ENCODE measurements at regions not wholly inside any gene's neighbourhood (a gene's known extent, or its start where the extent isn't known, plus 50 kb on each side); places are given as distances from the start of the nearest gene placed in this dataset.

DNA sequence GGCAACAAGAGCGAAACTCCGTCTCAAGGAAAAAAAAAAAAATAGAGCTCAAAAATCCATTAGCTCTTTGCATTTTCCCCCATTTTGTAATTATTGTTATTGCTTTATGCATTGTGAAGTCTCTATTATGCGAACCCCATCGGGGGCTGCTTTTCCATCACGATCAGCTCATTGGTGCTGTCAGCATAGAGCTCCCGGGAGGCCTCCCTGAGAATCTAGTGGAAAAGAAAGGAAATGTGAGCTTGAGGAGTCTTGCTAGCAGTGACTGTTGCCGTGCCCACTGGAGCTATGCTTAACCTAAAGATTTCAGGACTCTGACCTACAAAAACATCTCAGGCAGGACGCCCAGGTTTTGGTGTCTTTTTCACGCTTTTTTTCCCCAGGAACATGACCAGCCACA lies 102.6 kb upstream of the NDUFV2 start:
- Histone ChIP-seq H3K4me3 (ENCODE audit: low read length) (no peak overlapping the region), H3K9me2 (replicated peaks; ENCODE audit: control insufficient read depth, low read length) (no peaks in the 10 kb centered on the region), H3K9me3 (ENCODE audit: control insufficient read depth, insufficient read depth, low read length) (peaks cover 6% of the 10 kb centered on the region; the same call in 1 of the 2 replicates), H3K79me2 (ENCODE audit: control insufficient read depth, low read length) (no peaks in the 10 kb centered on the region), H4K20me1 (ENCODE audit: control insufficient read depth, insufficient read depth, low read depth, low read length) (no peaks in the 10 kb centered on the region), H3K27ac (ENCODE audit: low read depth, low read length) (no peak overlapping the region), H3K4me1 (ENCODE audit: control insufficient read depth, low read length) (peaks cover 3% of the 10 kb centered on the region), H3K36me3 (ENCODE audit: control insufficient read depth, low read length) (no peaks in the 10 kb centered on the region), H3K27me3 (ENCODE audit: control insufficient read depth, low read length) (no peaks in the 10 kb centered on the region), H3F3A (ENCODE audit: control insufficient read depth, insufficient read depth) (no peaks in the 10 kb centered on the region), H3K4me2 (ENCODE audit: low read length) (no peak overlapping the region)
- TF ChIP-seq EZH2phosphoT487 (IDR thresholded peaks at IDR 0.05; ENCODE audit: borderline replicate concordance, low read length): no peak
- TF ChIP-seq, protein P1, sequence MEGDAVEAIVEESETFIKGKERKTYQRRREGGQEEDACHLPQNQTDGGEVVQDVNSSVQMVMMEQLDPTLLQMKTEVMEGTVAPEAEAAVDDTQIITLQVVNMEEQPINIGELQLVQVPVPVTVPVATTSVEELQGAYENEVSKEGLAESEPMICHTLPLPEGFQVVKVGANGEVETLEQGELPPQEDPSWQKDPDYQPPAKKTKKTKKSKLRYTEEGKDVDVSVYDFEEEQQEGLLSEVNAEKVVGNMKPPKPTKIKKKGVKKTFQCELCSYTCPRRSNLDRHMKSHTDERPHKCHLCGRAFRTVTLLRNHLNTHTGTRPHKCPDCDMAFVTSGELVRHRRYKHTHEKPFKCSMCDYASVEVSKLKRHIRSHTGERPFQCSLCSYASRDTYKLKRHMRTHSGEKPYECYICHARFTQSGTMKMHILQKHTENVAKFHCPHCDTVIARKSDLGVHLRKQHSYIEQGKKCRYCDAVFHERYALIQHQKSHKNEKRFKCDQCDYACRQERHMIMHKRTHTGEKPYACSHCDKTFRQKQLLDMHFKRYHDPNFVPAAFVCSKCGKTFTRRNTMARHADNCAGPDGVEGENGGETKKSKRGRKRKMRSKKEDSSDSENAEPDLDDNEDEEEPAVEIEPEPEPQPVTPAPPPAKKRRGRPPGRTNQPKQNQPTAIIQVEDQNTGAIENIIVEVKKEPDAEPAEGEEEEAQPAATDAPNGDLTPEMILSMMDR (IDR thresholded peaks at IDR 0.05; ENCODE audit: low read depth, low read length, poor library complexity, severe bottlenecking): no peak

DNA sequence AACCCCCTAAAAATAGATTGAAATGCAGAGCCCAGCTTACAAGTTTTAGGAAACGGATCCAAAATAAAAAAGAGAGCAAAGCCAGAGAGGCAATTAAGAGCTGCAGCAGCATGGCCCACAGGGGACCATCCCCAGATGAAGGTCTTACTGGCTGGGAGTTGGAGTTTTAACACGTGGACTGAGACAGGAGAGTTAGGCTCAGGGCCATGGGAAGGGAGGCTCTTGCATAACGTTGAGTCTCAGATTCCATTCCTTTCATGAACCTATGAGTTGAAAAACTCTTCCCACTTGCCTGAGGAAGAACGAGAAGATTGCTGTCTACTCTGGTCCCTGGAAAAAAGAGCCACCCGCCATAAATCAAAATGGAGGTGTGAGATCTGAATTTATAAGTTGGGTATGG lies 101.8 kb upstream of the NDUFV2 start:
- H3K4me3 ChIP-seq (ENCODE audit: low read length): no peak overlapping the region
- no peak overlapping the region for H3K4me2 ChIP-seq (ENCODE audit: low read length)
- H3K9me2 ChIP-seq (replicated peaks; ENCODE audit: control insufficient read depth, low read length): no peaks in the 10 kb centered on the region
- no peak for TF ChIP-seq EZH2phosphoT487 (IDR thresholded peaks at IDR 0.05; ENCODE audit: borderline replicate concordance, low read length)
- TF ChIP-seq, protein P1 (IDR thresholded peaks at IDR 0.05; ENCODE audit: low read depth, low read length, poor library complexity, severe bottlenecking): no peak
- peaks cover 9% of the 10 kb centered on the region; the same call in 1 of the 2 replicates for H3K9me3 ChIP-seq (ENCODE audit: control insufficient read depth, insufficient read depth, low read length)
- peaks cover 11% of the 10 kb centered on the region for H3K4me1 ChIP-seq (ENCODE audit: control insufficient read depth, low read length)
- H4K20me1 ChIP-seq (ENCODE audit: control insufficient read depth, insufficient read depth, low read depth, low read length): no peaks in the 10 kb centered on the region
- H3K27ac ChIP-seq (ENCODE audit: low read depth, low read length): no peak overlapping the region
- no peaks in the 10 kb centered on the region for H3K36me3 ChIP-seq (ENCODE audit: control insufficient read depth, low read length)
- no peaks in the 10 kb centered on the region for H3K79me2 ChIP-seq (ENCODE audit: control insufficient read depth, low read length)
- no peaks in the 10 kb centered on the region for H3K27me3 ChIP-seq (ENCODE audit: control insufficient read depth, low read length)
- H3F3A ChIP-seq (ENCODE audit: control insufficient read depth, insufficient read depth): no peaks in the 10 kb centered on the region

DNA sequence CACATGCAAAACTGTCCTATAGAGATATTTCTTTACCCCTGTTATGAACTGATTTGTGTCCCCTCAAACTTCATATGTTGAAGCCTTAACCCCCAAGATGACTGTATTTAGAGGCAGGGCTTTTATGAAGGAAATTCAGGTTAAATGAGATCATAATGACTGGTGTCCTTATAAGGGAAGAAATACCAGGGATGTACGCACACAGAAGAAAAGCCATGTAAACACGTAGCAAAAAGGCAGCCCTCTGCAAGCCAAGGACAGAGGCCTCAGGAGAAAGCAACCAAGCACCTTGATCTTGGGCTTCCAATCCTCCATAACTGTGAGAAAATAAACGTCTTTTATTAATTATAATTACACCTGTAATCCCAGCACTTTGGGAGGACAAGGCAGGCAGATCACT lies 101.3 kb upstream of the NDUFV2 start:
- H3K27ac ChIP-seq (ENCODE audit: low read depth, low read length): no peak overlapping the region
- no peak overlapping the region for H3K4me2 ChIP-seq (ENCODE audit: low read length)
- H3K36me3 ChIP-seq (ENCODE audit: control insufficient read depth, low read length): no peaks in the 10 kb centered on the region
- peaks cover 16% of the 10 kb centered on the region for H3K4me1 ChIP-seq (ENCODE audit: control insufficient read depth, low read length)
- H3K79me2 ChIP-seq (ENCODE audit: control insufficient read depth, low read length): no peaks in the 10 kb centered on the region
- H3K9me2 ChIP-seq (replicated peaks; ENCODE audit: control insufficient read depth, low read length): no peaks in the 10 kb centered on the region
- H3K9me3 ChIP-seq (ENCODE audit: control insufficient read depth, insufficient read depth, low read length): peaks cover 12% of the 10 kb centered on the region; the same call in 1 of the 2 replicates
- no peak for TF ChIP-seq EZH2phosphoT487 (IDR thresholded peaks at IDR 0.05; ENCODE audit: borderline replicate concordance, low read length)
- TF ChIP-seq, protein P1 (IDR thresholded peaks at IDR 0.05; ENCODE audit: low read depth, low read length, poor library complexity, severe bottlenecking): no peak
- H3K4me3 ChIP-seq (ENCODE audit: low read length): no peak overlapping the region
- H4K20me1 ChIP-seq (ENCODE audit: control insufficient read depth, insufficient read depth, low read depth, low read length): no peaks in the 10 kb centered on the region
- H3K27me3 ChIP-seq (ENCODE audit: control insufficient read depth, low read length): no peaks in the 10 kb centered on the region
- H3F3A ChIP-seq (ENCODE audit: control insufficient read depth, insufficient read depth): peaks cover under 1% of the 10 kb centered on the region
